Muscle of leg (tissue), 3 donors: ENCODE measurements at regions not wholly inside any gene's neighbourhood (a gene's known extent, or its start where the extent isn't known, plus 50 kb on each side); places are given as distances from the start of the nearest gene placed in this dataset.
"Not testable (repeated sequence)": the region's sequence is repeated elsewhere in the genome, so short reads cannot be mapped to it uniquely, and the experiment has no call there.

Experiments
- DNase-seq: peaks from one replicate; pipeline ENCODE4 v3.0.0; 2013
- H3K27ac ChIP-seq: one replicate; pipeline ENCODE4 v1.5.1; 2013; ENCODE audit warnings: mild to moderate bottlenecking, low read length, control low read depth
- H3K27me3 ChIP-seq: one replicate; pipeline ENCODE4 v1.6.1; 2013; ENCODE audit warnings: low read length; ENCODE audit not compliant: control insufficient read depth, insufficient read depth
- H3K36me3 ChIP-seq: one replicate; pipeline ENCODE4 v1.6.1; 2013; ENCODE audit warnings: low read length; ENCODE audit not compliant: control insufficient read depth, insufficient read depth
- H3K4me1 ChIP-seq: one replicate; pipeline ENCODE4 v1.6.1; 2013; ENCODE audit warnings: low read length; ENCODE audit not compliant: control insufficient read depth, insufficient read depth
- H3K4me3 ChIP-seq: one replicate; pipeline ENCODE4 v1.5.1; 2013; ENCODE audit warnings: low read length, control low read depth
- H3K9me3 ChIP-seq: replicated peaks from 2 replicates; pipeline ENCODE4 v1.6.1; 2013; ENCODE audit warnings: low read depth, low read length; ENCODE audit not compliant: control insufficient read depth
- WGBS: methylation state at CpG from one replicate; pipeline ENCODE4 v1.1.5; 2013; ENCODE audit warnings: missing lambda C conversion rate; ENCODE audit not compliant: insufficient coverage; 5-methylcytosine and 5-hydroxymethylcytosine counted together

DNA sequence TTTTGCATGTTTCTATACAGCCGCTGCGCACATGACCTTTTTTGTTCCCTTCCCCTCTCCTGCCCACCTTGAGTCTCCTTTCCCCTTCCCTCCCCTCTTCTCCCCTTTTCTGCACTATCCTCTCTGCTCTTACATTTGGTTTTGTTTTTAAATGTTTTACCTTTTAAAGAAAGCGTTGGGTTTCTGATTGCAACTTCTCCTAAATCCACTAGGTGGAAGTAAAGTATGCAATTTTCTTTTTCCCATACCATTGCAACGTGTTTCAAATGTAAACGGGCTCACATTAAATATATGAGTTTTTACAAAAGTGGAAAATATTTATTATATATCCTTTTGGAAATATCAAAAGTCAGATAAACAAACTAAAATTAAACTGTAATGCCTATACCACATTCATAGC, 500.9 kb downstream of the DIRAS2 start:
- Histone ChIP-seq H3K4me3 (no peak overlapping the region), H3K27me3 (no peaks in the 10 kb centered on the region), H3K9me3 (no peaks in the 10 kb centered on the region), H3K4me1 (no peaks in the 10 kb centered on the region), H3K36me3 (no peaks in the 10 kb centered on the region), H3K27ac (no peak overlapping the region)
- no CpG with 5 or more reads among the region's 5 CpGs for WGBS
- DNase-seq, result peak; percentile 53

- no peaks in the 10 kb centered on the region for H3K36me3 ChIP-seq
- H3K4me1 ChIP-seq, result no peaks in the 10 kb centered on the region
- H3K27ac ChIP-seq, result no peak overlapping the region
- no peaks in the 10 kb centered on the region for H3K27me3 ChIP-seq
- DNase-seq, result peak; percentile 55
- no peak overlapping the region for H3K4me3 ChIP-seq
- no peaks in the 10 kb centered on the region for H3K9me3 ChIP-seq
- WGBS, result 0% methylated on average over 1 of the region's 5 CpGs
Observed at GRCh38 chr9:90142580-90142979, 500.0 kb downstream of the DIRAS2 start.

- Histone ChIP-seq H3K9me3 (no peaks in the 10 kb centered on the region), H3K27me3 (no peaks in the 10 kb centered on the region), H3K4me3 (no peak overlapping the region), H3K27ac (no peak overlapping the region), H3K4me1 (no peaks in the 10 kb centered on the region), H3K36me3 (no peaks in the 10 kb centered on the region)
- no CpG with 5 or more reads among the region's 3 CpGs for WGBS
- no peak for DNase-seq
Observed at GRCh38 chr9:90147426-90147825, 495.2 kb downstream of the DIRAS2 start.

DNA sequence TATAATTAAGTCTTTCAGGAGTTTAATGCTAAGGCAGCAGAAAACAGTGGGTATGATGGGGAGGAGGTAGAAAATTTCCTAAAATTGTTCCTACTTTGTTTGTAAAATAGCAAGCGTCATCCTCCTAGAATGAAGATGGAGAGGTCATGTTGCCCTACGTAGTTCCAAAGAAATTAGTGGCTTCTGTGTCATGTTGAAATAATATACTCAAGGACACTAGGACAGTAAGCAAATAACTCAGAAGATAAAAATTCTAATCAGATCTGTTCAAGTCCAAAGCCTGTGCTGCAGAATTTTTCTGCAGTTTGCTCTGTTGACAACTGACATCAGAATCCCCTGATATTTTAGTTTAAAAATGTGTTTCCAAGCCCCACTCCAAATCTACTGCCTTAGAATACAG, 486.3 kb downstream of the DIRAS2 start:
- H3K36me3 ChIP-seq, result no peaks in the 10 kb centered on the region
- no CpG with 5 or more reads among the region's 2 CpGs for WGBS
- DNase-seq, result no peak
- H3K9me3 ChIP-seq, result no peaks in the 10 kb centered on the region
- no peak overlapping the region for H3K27ac ChIP-seq
- peaks cover 2% of the 10 kb centered on the region for H3K27me3 ChIP-seq
- H3K4me3 ChIP-seq, result no peak overlapping the region
- no peaks in the 10 kb centered on the region for H3K4me1 ChIP-seq

DNA sequence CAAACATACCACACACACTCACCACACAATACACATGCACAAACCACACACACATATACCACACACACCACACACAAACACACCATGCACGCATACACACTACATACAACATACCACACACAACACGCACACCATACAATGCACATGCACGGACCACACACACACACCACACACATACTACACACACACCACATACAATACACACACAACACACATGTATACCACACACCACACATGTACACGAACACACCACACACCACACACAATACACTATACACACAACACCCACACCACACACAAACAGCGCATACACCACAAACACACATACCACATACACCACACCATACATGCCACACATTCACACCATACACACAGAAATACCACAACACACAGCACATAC, 480.3 kb downstream of the DIRAS2 start:
- 90% methylated on average over 5 of the region's 5 CpGs for WGBS

DNA sequence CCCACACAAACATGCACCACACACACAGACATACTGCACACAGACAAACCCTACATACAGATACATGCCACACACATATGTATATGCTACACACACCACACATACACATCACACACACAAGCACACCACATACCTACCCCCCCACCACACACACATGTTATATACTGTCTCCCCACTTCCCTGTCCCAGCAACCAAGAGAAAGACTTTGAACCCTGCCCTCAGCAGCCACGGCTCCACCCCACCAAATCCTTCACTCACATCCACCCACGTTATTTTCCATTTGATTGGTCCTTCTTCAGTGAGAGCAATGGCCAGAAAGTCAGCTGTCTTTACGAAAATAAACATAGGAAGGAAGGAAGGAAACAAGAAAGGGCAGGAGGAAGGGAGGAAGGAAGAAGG, 479.8 kb downstream of the DIRAS2 start:
- H3K27me3 ChIP-seq, result peaks cover 2% of the 10 kb centered on the region
- H3K9me3 ChIP-seq, result no peaks in the 10 kb centered on the region
- H3K4me1 ChIP-seq, result no peaks in the 10 kb centered on the region
- no peak for DNase-seq
- no CpG with 5 or more reads among the region's 3 CpGs for WGBS
- H3K27ac ChIP-seq, result no peak overlapping the region
- H3K4me3 ChIP-seq, result no peak overlapping the region
- no peaks in the 10 kb centered on the region for H3K36me3 ChIP-seq

More for the DNA sequence above, 480.3 kb downstream of the DIRAS2 start:
- no peaks in the 10 kb centered on the region for H3K36me3 ChIP-seq
- no peak for DNase-seq
- no peaks in the 10 kb centered on the region for H3K9me3 ChIP-seq
- H3K4me1 ChIP-seq, result no peaks in the 10 kb centered on the region
- no peak overlapping the region for H3K27ac ChIP-seq
- H3K27me3 ChIP-seq, result peaks cover 2% of the 10 kb centered on the region
- no peak overlapping the region for H3K4me3 ChIP-seq

DNA sequence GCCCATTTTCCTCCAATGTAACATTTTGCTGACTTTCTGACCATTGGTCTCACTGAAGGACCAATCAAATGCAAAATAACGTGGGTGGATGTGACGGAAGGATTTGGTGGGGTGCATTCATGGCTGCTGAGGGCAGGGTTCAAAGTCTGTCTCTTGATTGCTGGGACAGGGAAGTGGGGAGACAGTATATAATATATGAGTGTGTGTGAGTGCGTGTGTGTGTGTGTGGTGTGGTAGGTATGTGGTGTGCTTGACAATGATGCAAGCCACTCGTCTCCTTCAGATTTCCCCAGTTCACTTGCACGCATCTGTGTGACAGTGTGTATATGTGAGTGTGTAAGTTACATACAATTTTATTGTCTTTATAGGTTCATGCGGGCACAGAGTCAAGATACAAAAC, 477.3 kb downstream of the DIRAS2 start:
- Histone ChIP-seq H3K4me1 (no peaks in the 10 kb centered on the region), H3K27ac (no peak overlapping the region), H3K9me3 (no peaks in the 10 kb centered on the region), H3K4me3 (no peak overlapping the region), H3K36me3 (no peaks in the 10 kb centered on the region), H3K27me3 (no peaks in the 10 kb centered on the region)
- WGBS, result 81% methylated on average over 3 of the region's 6 CpGs
- no peak for DNase-seq

- 13% methylated on average over 1 of the region's 3 CpGs for WGBS
- not testable (repeated sequence) for H3K9me3 ChIP-seq, H3K36me3 ChIP-seq, H3K4me3 ChIP-seq, H3K27ac ChIP-seq, H3K4me1 ChIP-seq, DNase-seq, H3K27me3 ChIP-seq
Observed at GRCh38 chr9:90166374-90166773, 476.2 kb downstream of the DIRAS2 start.

DNA sequence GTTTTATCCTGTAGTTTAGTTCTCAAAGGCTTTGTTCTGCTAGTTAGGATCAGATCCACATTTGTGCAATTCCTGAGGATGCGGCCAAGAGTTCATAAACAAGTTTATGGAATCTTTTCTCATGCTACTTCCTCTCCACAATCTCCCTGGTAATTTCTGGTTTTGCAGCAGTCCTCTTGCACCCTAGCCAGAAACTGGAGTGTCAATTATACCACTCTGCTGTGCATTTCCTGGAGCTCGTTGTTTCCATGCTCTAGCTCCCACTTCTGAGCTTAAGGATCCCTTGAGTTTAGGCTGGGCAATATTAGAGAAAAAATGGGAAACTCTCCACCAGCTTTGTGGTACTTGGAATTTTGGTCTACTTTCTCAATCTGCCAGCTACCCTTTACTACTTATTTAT, 474.7 kb downstream of the DIRAS2 start:
- WGBS, result 56% methylated on average over 1 of the region's 2 CpGs
- peaks cover 2% of the 10 kb centered on the region for H3K27me3 ChIP-seq
- H3K9me3 ChIP-seq, result peaks cover 4% of the 10 kb centered on the region
- no peak overlapping the region for H3K4me3 ChIP-seq
- no peaks in the 10 kb centered on the region for H3K4me1 ChIP-seq
- H3K27ac ChIP-seq, result no peak overlapping the region
- no peaks in the 10 kb centered on the region for H3K36me3 ChIP-seq
- DNase-seq, result no peak

GRCh38 chr9:90169490-90169889, 473.1 kb downstream of the DIRAS2 start:
- no peaks in the 10 kb centered on the region for H3K4me1 ChIP-seq
- H3K27ac ChIP-seq, result no peak overlapping the region
- no peak overlapping the region for H3K4me3 ChIP-seq
- no CpG with 5 or more reads among the region's 2 CpGs for WGBS
- no peaks in the 10 kb centered on the region for H3K36me3 ChIP-seq
- H3K27me3 ChIP-seq, result peaks cover 2% of the 10 kb centered on the region
- peaks cover 4% of the 10 kb centered on the region for H3K9me3 ChIP-seq
- DNase-seq, result no peak

DNA sequence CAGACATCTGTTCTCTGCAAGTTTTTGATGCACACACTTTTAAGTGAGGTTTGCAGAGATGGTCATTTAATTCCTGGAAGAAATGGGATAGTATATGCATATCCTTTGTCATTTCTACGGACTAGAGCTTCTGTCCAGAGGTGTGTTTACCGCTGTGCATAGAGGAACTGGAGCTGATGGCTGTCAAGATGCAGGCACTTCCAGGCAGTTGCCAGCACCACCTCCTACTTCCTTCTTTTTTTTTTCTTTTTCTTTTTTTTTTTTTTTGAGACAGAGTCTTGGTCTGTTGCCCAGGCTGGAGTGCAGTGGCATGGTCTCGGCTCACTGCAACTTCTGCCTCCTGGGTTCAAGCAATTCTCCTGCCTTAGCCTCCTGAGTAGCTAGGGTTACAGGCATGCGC, 468.7 kb downstream of the DIRAS2 start:
- DNase-seq, H3K9me3 ChIP-seq, H3K27me3 ChIP-seq, H3K36me3 ChIP-seq, H3K27ac ChIP-seq, H3K4me3 ChIP-seq, H3K4me1 ChIP-seq: not testable (repeated sequence)
- WGBS, result 100% methylated on average over 1 of the region's 4 CpGs
